ENCODE measurements at regions not wholly inside any gene's neighbourhood (a gene's known extent, or its start where the extent isn't known, plus 50 kb on each side); places are given as distances from the start of the nearest gene placed in this dataset.

GRCh38 chr4:23276076-23276475 lies 583.3 kb downstream of the GBA3 start:
- DNase-seq (ENCODE audit: low read depth): no peak
- H3K4me3 ChIP-seq (ENCODE audit: low read depth, low read length): no peak overlapping the region
- no peak for TF ChIP-seq CTCF (IDR thresholded peaks at IDR 0.05; ENCODE audit: low read depth, low read length, missing control alignments)

GRCh38 chr4:23269566-23269965 lies 576.8 kb downstream of the GBA3 start:
- TF ChIP-seq CTCF (IDR thresholded peaks at IDR 0.05; ENCODE audit: low read depth, low read length, missing control alignments): no peak
- H3K4me3 ChIP-seq (ENCODE audit: low read depth, low read length): no peak overlapping the region
- no peak for DNase-seq (ENCODE audit: low read depth)

GRCh38 chr4:23268072-23268771 lies 575.5 kb downstream of the GBA3 start:
- no peak for DNase-seq (ENCODE audit: low read depth)
- no peak overlapping the region for H3K4me3 ChIP-seq (ENCODE audit: low read depth, low read length)
- TF ChIP-seq CTCF (IDR thresholded peaks at IDR 0.05; ENCODE audit: low read depth, low read length, missing control alignments): no peak

- no peak for DNase-seq (ENCODE audit: low read depth)
- no peak overlapping the region for H3K4me3 ChIP-seq (ENCODE audit: low read depth, low read length)
- TF ChIP-seq CTCF (IDR thresholded peaks at IDR 0.05; ENCODE audit: low read depth, low read length, missing control alignments): no peak
Observed at GRCh38 chr4:23266401-23266800, 573.7 kb downstream of the GBA3 start.

DNA sequence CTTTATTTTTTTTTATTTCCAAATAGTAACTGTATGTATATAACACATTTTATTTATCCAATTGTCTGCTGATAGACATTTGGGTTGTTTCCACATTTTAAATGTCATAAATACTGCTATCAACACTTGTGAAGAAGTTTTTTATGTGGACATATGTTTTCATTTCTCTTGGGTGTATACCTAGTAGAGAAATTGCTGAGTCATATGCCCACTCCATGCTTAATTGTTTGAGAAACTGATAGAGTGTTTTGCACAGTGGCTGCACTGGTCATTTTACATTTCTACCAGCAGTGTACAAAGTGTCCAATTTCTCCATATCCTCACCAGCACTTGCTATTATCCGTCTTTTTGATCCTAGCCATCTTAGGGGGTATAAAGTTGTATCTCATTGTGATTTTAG lies 567.8 kb downstream of the GBA3 start:
- no peak for DNase-seq (ENCODE audit: low read depth)
- no peak overlapping the region for H3K4me3 ChIP-seq (ENCODE audit: low read depth, low read length)
- no peak for TF ChIP-seq CTCF (IDR thresholded peaks at IDR 0.05; ENCODE audit: low read depth, low read length, missing control alignments)

DNA sequence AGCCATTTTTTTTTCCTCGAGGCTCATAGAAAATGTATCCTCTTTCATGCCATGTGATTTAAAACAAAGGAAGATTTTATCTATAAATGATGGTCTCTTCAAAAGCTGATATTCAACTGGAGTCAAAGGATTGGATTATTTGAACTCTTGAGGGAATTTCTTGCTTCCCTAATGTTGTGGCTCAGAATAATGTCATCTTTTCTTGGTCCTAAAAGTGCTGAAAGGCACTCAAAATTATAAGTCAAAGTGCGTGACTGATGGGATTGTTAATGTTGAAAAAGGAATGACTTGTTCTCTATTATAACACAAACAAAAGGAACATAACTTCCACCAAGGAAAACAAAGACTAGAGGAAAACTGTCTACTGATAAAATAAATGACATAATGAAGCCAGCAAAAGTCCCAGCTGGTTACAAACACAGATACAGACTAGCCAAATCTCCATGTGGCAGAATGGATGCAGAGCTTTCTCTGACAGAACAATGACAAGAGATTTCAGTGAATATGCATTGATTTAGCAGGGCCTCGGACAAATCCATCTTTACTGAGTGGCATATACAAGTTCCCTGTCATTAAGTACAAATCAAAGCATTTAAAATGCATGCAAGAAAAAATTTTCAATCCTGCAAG lies 552.6 kb downstream of the GBA3 start:
- DNase-seq (ENCODE audit: low read depth): no peak
- no peak for TF ChIP-seq CTCF (IDR thresholded peaks at IDR 0.05; ENCODE audit: low read depth, low read length, missing control alignments)
- no peak overlapping the region for H3K4me3 ChIP-seq (ENCODE audit: low read depth, low read length)

GRCh38 chr4:23242962-23243361 lies 550.2 kb downstream of the GBA3 start:
- no peak for DNase-seq (ENCODE audit: low read depth)
- TF ChIP-seq CTCF (IDR thresholded peaks at IDR 0.05; ENCODE audit: low read depth, low read length, missing control alignments): no peak
- H3K4me3 ChIP-seq (ENCODE audit: low read depth, low read length): no peak overlapping the region
